NCI-H748 (cell line): ENCODE measurements at regions not wholly inside any gene's neighbourhood (a gene's known extent, or its start where the extent isn't known, plus 50 kb on each side); places are given as distances from the start of the nearest gene placed in this dataset.

Source experiments
- DNase-seq: peaks from one replicate; lab custom pipeline; 2025; ENCODE audit not compliant: unreplicated experiment; lab: John Stamatoyannopoulos, UW

GRCh38 chr9:68644831-68645230 is 60.2 kb upstream of the PIP5K1B start:
- no peak for DNase-seq

GRCh38 chr9:68648164-68648563 is 56.9 kb upstream of the PIP5K1B start:
- no peak for DNase-seq

DNA sequence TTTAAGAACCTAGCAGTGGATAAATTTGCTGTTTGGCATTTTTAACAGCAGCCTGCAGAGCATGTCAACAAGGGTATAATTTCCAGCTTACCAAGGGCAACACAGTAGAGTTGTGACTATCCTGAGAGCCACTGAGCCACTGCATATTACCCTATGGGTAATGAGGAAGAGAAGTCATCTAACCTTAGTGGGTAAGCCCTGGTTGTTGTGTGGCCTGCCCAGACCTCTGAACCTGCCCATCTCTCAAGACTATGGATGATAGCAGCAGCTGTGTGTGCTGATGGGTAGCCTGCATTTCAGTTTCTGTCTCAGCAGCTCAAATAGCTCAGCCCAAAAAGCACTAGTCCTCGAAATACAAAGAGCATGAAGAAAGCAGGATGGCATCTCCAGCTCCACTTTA is 56.1 kb upstream of the PIP5K1B start:
- no peak for DNase-seq

DNA sequence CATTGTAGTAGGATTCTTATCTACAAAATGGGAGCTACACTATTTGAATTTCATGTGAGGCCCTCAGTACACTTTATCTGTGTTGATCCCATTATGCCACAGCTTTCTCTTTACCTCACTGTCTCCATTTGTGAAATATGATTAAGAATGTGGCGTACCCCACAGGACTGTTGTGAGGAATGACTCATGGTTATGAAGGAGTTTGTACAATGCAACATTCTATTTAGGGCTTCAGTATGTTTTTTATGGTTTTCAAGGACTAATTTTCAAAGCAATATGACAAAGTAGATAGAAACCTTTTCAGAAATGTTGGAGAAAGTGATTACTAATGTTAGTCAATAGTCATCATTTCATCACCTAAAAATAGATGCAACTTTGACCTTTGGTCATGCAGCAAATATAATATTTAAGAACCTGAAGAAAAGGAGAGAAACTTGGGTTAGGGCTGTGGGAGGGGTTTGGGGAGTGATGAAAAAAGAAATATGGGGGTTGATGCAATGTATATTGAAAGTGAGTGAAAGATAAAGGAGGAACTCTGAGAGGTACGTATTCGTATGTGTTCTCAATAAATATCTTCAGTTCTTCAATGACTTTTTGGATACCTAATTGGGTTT is 53.7 kb upstream of the PIP5K1B start:
- DNase-seq = no peak

DNA sequence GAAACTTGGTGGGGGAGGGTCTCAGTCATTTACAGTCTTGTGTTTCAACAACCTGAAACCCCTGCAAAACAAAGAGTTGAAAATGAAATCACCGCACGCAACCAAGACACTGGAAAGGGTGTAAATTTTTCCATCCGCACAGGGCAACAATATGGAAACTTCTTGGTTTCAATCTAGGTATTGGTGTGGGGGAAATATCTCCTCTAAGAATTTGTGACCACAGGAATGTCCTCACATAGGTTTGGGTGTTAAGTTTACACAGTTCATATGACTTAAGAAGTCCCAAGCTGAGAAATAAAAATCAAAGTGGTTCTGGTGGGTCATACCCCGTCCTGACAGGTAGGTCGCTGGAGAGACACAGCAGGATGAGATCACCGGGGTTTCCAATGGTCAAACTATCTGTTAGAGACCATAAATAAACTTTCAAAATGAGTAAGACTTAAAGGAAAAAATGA is 51.9 kb upstream of the PIP5K1B start:
- no peak for DNase-seq

- DNase-seq = no peak
Measured at GRCh38 chr9:68654075-68654474, 51.0 kb upstream of the PIP5K1B start.
